Kidney glomerular epithelial cell (primary cell): ENCODE measurements at regions not wholly inside any gene's neighbourhood (a gene's known extent, or its start where the extent isn't known, plus 50 kb on each side); places are given as distances from the start of the nearest gene placed in this dataset.
"Not testable (repeated sequence)": the region's sequence is repeated elsewhere in the genome, so short reads cannot be mapped to it uniquely, and the experiment has no call there.

Experiments used
- DNase-seq: peaks from one replicate; lab custom pipeline; 2025; lab: John Stamatoyannopoulos, UW

DNA sequence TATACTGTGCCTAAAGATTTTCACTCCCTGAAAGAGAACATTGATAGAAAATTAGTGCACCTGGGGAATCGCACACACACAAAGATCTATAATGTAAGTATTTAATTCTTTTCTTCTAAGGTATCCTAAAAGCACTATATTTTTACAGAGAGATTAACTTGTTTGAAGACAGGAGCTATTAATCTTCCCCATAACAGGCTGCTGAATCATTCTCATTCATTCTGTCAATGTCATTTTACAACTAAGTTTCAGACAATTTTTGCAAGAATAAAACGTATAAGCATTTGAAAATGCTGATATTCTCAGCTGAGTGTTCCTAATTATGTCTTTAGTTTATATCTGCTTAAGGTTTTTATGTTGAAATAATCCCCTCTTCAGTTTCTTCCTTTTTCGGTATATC, 776.7 kb downstream of the NXPH1 start:
- DNase-seq = no peak

DNA sequence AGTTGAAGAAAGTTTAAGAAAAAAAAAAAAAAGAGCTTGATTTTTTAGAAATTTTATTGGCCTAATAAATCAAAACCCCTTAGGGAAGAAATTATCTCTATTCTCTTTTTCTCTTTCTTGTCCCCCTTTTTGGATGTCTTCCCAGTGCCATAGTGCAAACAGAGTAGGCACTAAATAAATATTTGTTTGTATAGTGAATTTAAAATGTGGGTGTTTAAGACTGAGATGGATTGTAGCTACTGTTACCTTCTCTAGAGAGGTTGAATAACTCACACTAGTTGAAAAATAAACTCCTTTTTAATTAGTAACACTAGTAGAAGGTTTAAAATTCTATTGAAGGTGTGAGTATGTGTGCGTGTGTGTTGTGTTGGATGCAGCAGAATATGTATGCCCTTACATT, 783.8 kb downstream of the NXPH1 start:
- no peak for DNase-seq

DNA sequence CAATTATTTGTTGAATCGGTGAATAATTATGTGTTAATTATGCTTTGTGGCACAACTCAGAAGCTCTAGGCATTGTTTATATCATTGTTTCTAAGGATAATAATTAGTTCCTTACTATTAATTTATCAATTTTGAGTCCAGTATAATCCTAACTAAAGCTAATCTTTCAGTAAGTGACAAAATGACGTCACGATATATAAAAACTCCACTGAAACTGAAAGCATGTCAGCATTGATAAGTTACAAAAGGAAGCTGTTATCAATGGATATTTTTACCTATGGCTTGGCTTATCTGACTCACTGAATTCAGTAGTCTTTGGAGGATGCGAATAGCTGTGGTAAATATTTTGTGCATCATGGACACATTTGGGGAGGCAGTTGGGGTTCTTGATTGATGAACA, 793.1 kb downstream of the NXPH1 start:
- no peak for DNase-seq

DNA sequence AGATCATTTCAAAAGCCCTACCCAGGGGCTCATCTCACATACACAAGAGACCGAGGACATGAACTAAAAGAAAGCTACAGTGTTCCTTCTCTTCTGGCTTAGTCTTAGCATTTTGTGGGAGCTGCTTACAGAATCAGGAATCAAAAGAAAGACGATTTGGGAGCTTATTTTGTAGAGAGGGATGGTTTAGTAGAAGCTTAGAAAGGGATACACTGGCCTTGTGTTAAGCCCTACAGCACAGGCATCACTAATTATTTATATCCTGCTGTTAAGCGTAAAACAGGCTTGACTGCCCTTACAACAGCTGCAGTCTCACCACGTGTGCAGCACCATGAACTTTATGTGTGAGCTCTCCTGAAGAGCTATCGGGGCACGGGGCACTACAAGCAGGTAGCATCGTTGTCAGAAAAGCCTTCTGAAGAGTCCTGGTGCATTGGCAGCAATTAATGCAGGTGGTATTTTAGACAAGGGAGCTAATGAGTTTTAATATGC, 798.3 kb downstream of the NXPH1 start:
- DNase-seq = no peak

DNA sequence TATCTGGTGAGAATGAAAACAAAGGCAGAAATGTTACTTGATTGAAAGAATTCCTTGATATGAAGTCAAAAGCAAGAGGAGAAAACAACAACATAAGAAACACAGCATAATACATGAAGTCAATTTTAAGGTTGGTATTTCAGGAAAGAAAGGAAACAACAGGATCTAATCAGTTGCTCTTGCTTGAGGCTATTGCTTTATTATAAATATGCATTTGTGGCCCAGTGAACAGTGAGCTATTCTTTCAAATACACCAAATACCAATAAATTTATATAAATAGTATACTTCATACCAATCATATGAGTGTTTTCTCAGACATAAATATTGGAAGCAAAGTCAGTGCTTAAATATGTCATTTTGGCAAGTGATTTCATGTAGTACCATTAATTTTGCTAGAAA, 806.6 kb downstream of the NXPH1 start:
- no peak for DNase-seq

DNA sequence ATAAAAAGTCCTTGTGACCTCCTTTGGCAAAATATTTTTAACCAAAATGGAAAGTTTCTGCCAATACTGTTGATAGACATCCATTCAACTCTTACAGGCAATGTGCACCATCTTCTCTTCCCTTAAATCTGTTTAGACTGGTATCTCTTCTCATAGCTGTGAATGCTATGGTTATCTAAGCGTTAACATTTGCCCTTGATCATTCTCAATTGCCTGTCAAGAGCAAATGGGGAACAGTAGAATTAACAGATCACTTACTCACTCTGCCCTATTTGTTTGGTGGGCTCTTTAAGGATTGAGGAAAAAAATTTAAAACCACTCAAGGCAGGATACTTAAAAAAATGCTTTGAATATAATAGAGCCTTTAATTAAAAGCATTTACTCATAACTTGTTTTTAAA, 808.4 kb downstream of the NXPH1 start:
- DNase-seq = no peak

DNA sequence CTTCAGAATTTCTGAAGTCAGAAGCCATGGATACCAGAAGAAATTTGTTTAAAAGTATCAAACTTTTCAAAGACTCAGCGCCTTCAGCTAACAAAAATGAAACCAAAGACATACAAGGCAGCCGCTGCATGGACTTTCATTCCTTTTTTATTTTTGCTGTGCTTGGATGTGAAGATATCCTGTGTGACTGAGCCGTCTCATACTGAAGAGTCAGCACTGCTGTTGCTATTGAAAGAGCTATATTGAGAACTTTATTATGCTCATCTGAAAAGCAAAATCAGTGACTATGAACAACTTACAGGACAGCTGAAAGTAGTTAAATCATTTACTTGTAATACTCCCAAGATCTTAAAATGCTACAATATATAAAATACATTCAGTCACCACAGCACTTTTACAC, 809.2 kb downstream of the NXPH1 start:
- no peak for DNase-seq

DNA sequence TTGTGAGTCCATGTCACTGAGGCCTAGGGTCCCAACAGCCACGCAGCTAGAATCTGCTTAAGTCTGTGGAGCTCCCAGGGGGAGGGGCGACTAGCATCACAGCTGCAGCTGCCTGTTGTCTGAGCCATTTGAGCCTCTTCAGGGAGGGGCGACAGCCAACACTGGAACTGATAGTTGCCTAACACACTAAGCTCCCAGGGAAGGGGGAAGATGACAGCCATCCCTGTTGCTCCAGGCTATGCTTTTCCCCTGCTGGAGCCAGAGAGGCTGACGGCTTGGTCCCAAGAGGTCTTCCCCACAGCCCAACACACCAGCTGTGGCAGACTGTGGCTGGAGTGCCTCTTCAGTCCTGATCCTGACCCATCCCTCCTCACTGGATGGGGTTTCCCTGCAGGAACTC, 817.5 kb downstream of the NXPH1 start:
- no peak for DNase-seq

DNA sequence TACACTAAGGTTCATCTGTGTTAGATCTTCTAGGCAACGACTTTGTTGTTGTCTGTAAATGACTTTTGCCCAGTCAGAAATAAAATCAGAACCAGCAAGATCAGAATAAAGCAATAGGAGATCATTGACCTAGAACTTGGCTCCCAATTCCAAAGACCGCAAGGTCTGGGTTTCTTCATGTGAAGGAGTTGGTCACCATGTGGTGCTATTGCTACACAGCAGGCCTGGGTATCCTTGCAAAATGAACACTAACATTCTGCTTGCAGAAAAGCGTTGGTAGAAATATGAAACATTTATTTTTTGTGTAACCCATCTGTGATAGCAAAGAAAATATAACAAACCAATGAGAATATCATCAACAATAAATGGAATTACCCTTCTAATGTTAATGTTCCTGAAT, 831.0 kb downstream of the NXPH1 start:
- DNase-seq = no peak

DNA sequence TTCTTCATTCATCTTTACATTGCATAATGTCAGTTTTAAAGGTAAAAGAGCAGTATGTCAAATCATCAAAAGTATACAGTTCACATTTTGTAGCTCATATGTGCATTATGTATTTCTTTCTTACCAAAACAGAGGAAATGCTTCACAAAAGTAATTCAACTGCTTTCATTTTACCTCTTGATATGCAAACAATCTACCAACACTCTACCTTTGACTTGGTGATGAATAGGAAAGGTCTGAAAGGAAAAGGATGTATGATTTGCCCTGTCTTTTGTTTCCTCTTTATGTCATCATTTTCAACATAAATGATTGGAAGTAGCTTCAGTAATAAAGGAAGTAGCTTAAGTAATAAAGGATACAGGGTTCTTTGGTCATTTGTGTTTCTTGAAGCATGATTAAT, 846.7 kb downstream of the NXPH1 start:
- DNase-seq = no peak

DNA sequence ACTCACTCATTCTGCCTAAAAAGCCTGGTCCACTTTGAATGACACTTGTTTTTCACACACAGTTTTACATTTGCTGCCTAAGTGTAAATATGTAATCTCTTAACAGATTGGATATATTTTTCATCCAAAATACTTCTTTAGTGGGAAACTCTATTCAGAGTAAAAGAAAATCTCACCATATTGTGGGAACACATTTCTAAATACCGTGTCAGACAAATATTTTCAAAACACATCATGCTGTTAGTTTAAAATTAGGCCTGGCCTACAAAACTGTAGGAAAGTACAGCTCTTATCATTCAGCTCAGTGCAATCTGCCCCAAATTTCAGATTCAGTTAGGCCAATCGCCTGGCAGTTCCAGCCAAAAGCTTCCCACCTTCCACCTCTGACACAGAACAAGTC, 849.8 kb downstream of the NXPH1 start:
- DNase-seq = no peak

DNA sequence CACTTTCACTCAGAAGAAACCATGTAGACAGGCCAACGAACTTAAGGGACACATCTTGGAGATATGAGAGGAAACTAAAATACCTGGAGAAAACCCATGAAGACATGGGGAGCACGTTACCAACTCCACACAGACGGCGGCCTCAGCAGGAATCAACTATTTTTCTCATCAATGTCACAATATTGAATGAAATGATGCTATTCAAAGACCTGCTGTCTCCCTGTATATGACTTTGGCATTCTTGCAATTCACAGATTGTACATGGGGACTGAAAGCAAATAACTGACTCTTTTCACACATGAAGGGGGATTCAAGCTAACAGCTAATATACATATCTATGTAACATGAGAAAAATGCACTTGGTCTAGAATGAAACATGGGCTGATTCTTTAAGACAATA, 869.0 kb downstream of the NXPH1 start:
- no peak for DNase-seq

DNA sequence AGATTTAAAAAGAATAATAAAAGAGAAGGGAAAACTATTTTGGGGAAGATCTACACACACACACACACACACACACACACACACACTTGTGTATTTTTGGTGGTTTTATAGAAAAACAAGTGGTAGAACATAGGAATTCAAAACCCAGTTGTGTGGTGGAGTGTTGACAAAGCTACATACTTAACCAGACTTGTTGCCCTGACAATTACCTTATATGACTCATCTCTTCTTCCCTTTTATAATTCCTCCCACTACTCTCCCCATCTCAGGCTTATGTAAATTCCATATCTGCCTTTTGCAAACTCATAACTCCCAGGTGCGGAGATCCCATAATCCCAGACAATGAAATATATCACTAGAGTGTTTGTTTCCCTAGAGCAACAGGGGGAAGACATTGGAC, 873.7 kb downstream of the NXPH1 start:
- DNase-seq = no peak

DNA sequence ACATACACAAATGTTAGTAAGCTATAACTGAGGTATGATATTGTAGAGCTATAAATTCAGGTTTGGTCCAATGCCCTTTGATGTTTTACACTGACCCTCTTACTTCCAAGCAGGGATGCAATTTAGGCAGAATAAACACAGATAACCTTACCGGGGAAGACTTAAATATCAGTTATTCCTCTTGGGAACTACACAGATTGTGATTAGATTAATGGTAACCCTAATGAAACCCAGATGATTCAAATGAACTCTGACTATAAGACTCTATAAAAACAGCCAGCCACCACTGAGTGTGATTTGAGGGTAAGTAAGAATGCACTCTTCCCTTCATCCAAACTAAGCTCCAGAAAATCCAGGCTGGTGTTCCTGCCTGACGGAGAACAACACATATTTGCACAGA, 891.1 kb downstream of the NXPH1 start:
- DNase-seq = no peak

DNA sequence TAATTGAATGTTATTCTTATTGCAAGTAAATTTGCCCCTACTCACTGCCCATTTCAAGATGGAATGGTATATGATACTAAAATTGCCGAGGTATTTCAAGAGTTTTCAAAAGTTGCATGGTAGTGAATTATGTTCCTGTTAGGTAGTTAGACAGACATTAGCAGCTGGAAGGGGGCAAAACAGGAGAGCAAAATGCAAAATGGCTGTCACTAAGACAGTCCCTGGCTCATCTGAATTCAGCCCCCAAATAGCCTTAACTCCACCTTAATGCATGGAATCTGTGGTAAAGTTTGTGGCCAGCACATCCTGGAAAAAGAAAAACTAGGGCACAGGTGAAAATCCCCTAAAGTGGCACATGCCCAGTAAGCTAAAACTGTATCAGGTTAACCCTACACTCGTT, 894.9 kb downstream of the NXPH1 start:
- DNase-seq = no peak

DNA sequence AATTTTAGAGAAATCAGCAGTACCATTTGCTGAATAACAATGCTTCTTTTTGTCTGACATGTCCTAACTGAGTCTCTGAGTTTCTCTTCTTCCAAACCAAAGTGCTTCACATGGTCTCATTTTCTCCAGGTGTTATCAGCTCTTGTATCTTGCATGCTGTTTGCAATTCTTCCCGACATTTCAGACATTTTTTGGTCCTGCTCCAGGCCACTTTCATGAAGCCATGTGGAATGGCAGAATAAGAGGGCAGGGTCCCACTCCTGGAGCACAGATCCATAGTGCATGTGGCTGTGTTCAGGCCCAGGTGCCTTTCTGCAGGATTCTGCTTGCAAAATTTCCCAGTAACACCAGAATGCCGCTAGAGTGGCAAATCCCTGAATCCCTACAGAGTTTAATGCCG, 916.2 kb downstream of the NXPH1 start:
- DNase-seq = no peak

DNA sequence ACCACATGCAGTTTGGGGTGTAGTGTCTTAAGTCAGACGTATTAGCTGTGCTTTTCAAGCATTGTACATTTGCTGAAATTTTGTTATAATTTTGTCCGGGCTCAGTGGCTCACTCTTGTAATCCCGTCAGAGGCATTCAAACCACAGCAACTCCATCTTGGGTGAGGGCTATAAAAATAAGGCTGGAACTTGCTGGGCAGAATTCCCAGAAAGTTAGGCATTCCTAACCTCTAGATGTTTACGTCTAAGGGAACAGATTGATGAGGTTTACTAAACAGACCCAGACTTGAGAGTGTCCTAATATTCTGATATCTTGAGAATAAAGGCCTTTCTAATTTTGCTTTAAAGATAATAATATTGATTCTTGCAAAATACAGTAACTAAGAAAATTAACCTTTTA, 957.8 kb downstream of the NXPH1 start:
- no peak for DNase-seq

DNA sequence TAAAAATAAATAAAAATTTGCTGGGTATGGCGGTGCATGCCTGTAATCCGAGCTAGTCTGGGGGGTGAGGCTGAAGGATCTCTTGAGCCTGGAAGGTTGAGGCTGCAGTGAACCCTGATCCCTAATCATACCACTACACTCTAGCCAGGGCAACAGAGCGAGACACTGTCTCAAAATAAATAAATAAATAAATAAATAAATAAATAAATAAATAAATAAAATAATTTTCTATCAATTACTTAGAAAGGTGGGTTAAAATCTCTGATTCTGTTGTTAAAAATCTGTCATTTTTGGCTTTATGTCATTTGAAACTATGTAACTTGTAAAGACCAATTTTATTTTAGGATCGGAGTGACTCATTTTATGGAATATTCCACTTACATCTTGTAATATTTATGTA, 958.6 kb downstream of the NXPH1 start:
- no peak for DNase-seq

DNA sequence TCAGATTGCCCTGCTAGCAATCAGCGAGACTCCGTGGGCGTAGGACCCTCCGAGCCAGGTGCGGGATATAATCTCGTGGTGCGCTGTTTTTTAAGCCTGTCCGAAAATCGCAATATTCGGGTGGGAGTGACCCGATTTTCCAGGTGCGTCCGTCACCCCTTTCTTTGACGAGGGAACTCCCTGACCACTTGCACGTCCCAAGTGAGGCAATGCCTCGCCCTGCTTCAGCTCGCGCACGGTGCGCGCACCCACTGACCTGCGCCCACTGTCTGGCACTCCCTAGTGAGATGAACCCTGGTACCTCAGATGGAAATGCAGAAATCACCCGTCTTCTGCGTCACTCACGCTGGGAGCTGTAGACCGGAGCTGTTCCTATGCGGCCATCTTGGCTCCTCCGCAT, 971.0 kb downstream of the NXPH1 start:
- not testable (repeated sequence) for DNase-seq

DNA sequence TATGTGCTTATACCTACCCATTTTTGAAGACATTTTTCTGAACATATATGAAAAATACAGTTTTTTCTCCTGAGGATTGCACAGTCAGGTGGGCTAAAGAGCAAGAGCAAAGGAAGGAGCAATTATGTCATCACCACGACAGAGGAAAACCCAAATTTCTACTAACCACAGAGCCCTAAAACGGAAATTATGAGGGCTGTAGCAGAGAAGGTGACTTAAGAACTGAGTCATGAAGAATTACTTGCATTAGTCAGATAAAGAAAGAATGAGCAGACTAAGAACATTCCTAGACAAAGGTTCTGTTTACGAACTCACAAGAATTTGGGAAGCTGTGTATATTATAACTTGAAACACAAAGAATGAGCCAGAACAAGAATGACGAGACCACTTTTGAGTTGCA, 974.4 kb downstream of the NXPH1 start:
- no peak for DNase-seq

DNA sequence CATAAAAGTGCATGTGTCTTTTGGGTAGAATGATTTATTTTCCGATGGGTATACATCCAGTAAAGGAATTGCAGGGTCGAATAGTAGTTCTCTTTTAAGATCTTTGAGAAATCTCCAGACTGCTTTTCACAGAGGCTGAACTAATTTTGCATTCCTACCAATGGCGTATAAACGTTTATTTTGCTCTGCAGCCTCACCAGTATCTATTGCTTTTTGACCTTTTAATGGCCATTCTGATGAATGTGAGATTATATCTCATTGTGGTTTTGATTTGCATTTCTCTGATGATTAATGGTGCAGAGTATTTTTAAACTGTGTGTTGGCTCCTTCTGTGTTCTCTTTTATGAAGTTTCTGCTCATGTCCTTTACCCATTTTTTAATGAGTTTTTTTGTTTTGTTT, 1020.1 kb downstream of the NXPH1 start:
- no peak for DNase-seq

DNA sequence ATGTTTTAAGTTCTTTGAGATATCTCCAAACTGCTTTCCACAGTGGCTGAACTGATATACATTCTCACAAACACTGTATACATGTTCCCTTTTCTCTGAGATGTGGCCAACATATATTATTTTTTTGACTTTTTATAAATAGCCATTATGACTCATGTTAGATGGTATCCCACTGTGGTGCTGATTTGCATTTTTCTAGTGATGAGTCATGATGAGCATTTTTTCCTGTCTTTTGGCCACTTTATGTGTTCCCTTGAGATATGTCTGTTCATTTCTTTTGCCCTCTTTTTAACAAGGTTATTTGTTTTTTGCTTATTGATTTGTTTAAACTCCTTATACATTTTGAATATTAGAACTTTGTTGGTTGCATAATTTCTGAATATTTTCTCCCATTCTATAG, 1055.1 kb downstream of the NXPH1 start:
- peak; percentile 28 for DNase-seq

DNA sequence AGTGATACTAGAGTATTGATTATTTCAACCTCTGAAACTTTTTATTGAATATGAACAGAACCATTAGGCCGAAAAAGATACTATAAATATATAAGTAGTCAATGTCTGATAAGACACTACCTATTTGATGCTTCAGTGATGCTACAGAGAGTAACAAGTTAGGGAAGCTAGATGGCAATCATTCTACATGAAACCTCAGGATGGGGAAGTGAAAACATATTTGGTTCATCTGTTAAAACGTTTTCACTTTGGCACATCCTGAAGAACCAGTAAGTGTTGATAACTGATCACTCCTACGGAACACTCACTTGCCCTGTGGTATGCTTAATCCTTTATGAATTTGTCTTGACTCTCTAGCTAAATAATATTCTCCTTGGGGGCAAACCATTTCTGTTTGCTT, 1064.9 kb downstream of the NXPH1 start:
- DNase-seq = no peak

DNA sequence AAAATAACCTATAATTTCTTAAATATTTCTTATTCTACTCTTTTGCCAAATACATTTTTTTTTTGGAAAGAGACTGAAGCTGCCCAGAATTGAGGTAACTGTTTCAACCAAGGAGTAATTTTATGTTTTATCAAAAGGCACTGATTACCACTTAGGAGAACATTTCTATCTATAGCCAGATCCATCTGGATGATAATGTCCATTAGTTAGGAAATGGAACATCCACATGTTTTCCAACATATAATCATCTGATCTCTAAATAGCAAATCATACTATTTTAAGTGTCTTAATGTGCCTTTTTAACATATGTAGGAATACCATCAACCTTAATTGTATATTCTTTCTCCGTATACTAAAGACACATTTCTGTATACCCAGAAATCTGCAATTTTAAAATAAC, 1068.9 kb downstream of the NXPH1 start:
- no peak for DNase-seq

DNA sequence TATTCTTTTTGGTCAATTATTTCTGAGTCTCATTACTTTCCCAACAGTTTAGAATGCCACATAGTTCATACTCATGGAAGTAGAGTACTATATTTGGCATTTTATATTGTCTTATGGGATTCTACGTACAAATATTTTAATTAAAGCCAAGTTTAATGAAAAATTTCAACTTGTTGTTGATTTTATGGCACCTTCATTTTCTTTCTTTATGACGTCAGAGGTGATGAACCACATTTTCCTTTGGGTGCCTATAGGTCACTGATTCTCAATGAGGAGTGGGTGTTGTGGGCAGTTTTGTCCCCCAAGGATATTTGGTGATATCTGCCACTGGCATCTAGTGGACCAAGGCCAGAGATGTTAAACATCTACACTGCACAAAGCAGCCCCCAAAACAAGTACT, 1071.3 kb downstream of the NXPH1 start:
- no peak for DNase-seq
